ENCODE measurements at regions not wholly inside any gene's neighbourhood (a gene's known extent, or its start where the extent isn't known, plus 50 kb on each side); places are given as distances from the start of the nearest gene placed in this dataset.

DNA sequence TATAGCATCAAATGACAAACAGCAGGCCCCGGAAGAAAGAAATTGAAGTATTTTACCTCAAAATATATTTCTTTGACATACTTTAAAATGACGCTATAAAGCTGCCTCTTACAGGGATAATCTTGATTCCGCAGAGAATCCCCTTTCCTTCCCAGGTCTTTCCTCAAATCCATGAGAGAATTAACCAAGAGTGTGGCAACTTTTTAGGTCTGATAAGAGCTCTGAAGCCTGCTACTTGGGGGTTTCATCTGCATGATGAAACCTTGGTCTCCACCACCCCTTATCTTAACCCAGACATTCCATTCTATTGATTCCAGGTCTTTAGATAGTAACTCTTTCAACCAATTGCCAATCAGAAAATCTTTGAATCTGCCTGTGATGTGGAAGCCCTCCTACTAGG lies 173.8 kb downstream of the CEMIP2 start:
- TF ChIP-seq JUN (IDR thresholded peaks at IDR 0.05; ENCODE audit: borderline replicate concordance, insufficient read depth, insufficient read length, low read depth) = no peak
- TF ChIP-seq POLR2AphosphoS5 (IDR thresholded peaks at IDR 0.05; ENCODE audit: insufficient read depth, low read depth, low read length) = no peak
- TF ChIP-seq EZH2 (IDR thresholded peaks at IDR 0.05; ENCODE audit: borderline replicate concordance, low read depth, low read length, severe bottlenecking) = no peak
- TF ChIP-seq, protein P1, sequence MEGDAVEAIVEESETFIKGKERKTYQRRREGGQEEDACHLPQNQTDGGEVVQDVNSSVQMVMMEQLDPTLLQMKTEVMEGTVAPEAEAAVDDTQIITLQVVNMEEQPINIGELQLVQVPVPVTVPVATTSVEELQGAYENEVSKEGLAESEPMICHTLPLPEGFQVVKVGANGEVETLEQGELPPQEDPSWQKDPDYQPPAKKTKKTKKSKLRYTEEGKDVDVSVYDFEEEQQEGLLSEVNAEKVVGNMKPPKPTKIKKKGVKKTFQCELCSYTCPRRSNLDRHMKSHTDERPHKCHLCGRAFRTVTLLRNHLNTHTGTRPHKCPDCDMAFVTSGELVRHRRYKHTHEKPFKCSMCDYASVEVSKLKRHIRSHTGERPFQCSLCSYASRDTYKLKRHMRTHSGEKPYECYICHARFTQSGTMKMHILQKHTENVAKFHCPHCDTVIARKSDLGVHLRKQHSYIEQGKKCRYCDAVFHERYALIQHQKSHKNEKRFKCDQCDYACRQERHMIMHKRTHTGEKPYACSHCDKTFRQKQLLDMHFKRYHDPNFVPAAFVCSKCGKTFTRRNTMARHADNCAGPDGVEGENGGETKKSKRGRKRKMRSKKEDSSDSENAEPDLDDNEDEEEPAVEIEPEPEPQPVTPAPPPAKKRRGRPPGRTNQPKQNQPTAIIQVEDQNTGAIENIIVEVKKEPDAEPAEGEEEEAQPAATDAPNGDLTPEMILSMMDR (IDR thresholded peaks at IDR 0.05; ENCODE audit: extremely low read depth in 1 of 2, insufficient read depth in 1 of 2, low read depth in 1 of 2, low read length in 2 of 2) = no peak
- TF ChIP-seq, protein P2, sequence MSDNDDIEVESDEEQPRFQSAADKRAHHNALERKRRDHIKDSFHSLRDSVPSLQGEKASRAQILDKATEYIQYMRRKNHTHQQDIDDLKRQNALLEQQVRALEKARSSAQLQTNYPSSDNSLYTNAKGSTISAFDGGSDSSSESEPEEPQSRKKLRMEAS (IDR thresholded peaks at IDR 0.05; ENCODE audit: insufficient read depth, insufficient read length) = no peak
- TF ChIP-seq MYC (IDR thresholded peaks at IDR 0.05; ENCODE audit: low read depth, low read length) = no peak
- no peak for TF ChIP-seq POLR2A (IDR thresholded peaks at IDR 0.05; ENCODE audit: low read depth, low read length)
- no peak for TF ChIP-seq FOS (IDR thresholded peaks at IDR 0.05; ENCODE audit: borderline replicate concordance, insufficient read depth, low read length)
- TF ChIP-seq GATA2 (IDR thresholded peaks at IDR 0.05; ENCODE audit: insufficient read depth, insufficient read length, low read depth, low read length) = no peak
- no peaks in the 10 kb centered on the region for H3K9me1 ChIP-seq (replicated peaks; ENCODE audit: control insufficient read depth, extremely low read depth, insufficient read depth, low read length)
- no peak overlapping the region for H3K27ac ChIP-seq (ENCODE audit: insufficient read depth, low read depth, low read length)
- BruUV-seq (replicated peaks) = no TSS peak
- H3K27me3 ChIP-seq (ENCODE audit: control insufficient read depth in 2 of 2, insufficient read depth in 2 of 2, low read length in 2 of 2) = peaks cover 1 to 2% of the 10 kb centered on the region in 2 experiments
- FAIRE-seq = no peak
- H3K4me1 ChIP-seq (ENCODE audit: control insufficient read depth, extremely low read depth, insufficient read depth, low read length) = no peaks in the 10 kb centered on the region
- no peak for DNase-seq (ENCODE audit: low read depth, low spot score)
- no peak overlapping the region for H3K4me2 ChIP-seq (ENCODE audit: insufficient read depth, low read length)
- H3K9me3 ChIP-seq (replicated peaks; ENCODE audit: control insufficient read depth, insufficient read depth, low read length) = no peaks in the 10 kb centered on the region
- dilution Hi-C loops (cut with MboI; ENCODE audit: extremely low pct_ligation_motif_present, low sequenced_read_pairs) = no loop called here
- no peak overlapping the region for H3K4me3 ChIP-seq (replicated peaks in 1 of 3; ENCODE audit: insufficient read depth in 1 of 3, low read depth in 1 of 3, low read length in 3 of 3)
- H3K79me2 ChIP-seq (ENCODE audit: control insufficient read depth, insufficient read depth, low read length) = no peaks in the 10 kb centered on the region
- no peaks in the 10 kb centered on the region for H4K20me1 ChIP-seq (replicated peaks; ENCODE audit: control insufficient read depth, extremely low read depth, insufficient read depth, low read length)
- CTCF ChIA-PET = no interaction called here
- no peaks in the 10 kb centered on the region for H3K36me3 ChIP-seq (ENCODE audit: control insufficient read depth in 2 of 2, extremely low read depth in 1 of 2, insufficient read depth in 2 of 2, low read length in 2 of 2)
- intact Hi-C loops (cut with micrococcal nuclease) = no loop called here
- H2AFZ ChIP-seq (ENCODE audit: low read depth, low read length) = no peak overlapping the region
- H3K9ac ChIP-seq (replicated peaks; ENCODE audit: extremely low read depth, insufficient read depth, low read length) = no peak overlapping the region
- POLR2A ChIA-PET = no interaction called here

Data from endothelial cell of umbilical vein (primary cell).